IMR-90 (cell line): ENCODE measurements at regions not wholly inside any gene's neighbourhood (a gene's known extent, or its start where the extent isn't known, plus 50 kb on each side); places are given as distances from the start of the nearest gene placed in this dataset.

Experiments
- BHLHE40 ChIP-seq: fragments of 150-350 bp; IDR thresholded peaks from 2 replicates; pipeline ENCODE4 v1.6.1; 2016; ENCODE audit warnings: mild to moderate bottlenecking, low read depth, low read length
- CEBPB ChIP-seq: IDR thresholded peaks from 2 replicates; pipeline ENCODE4 v1.6.1; 2012; ENCODE audit warnings: low read depth, low read length, improper control_type of control experiment
- FOS ChIP-seq: fragments of 150-350 bp; IDR thresholded peaks from 2 replicates; pipeline ENCODE4 v1.6.1; 2016; ENCODE audit warnings: low read depth, low read length
- MAFK ChIP-seq: IDR thresholded peaks from 2 replicates; pipeline ENCODE4 v1.6.1; 2012; ENCODE audit warnings: low read depth, low read length, improper control_type of control experiment
- MAZ ChIP-seq: IDR thresholded peaks from 2 replicates; pipeline ENCODE4 v1.6.1; 2012; ENCODE audit warnings: low read depth, mild to moderate bottlenecking, low read length, improper control_type of control experiment, moderate library complexity, borderline replicate concordance
- POLR2A ChIP-seq: IDR thresholded peaks from 2 replicates; pipeline ENCODE4 v1.6.1; 2012; ENCODE audit warnings: mild to moderate bottlenecking, low read depth, low read length
- RAD21 ChIP-seq: IDR thresholded peaks from 2 replicates; pipeline ENCODE4 v1.6.1; 2012; ENCODE audit warnings: low read length, improper control_type of control experiment
- RFX5 ChIP-seq: IDR thresholded peaks from 2 replicates; pipeline ENCODE4 v1.8.0; 2012; ENCODE audit warnings: low read depth, mild to moderate bottlenecking, low read length, moderate library complexity
- TF ChIP-seq, protein P1 (sequence below): conservative IDR thresholded peaks from 2 replicates; pipeline ENCODE4 v1.5.1; 2012; ENCODE audit warnings: mild to moderate bottlenecking, low read depth, low read length, improper control_type of control experiment

GRCh38 chr13:30367296-30367695 is 55.0 kb upstream of the UBE2L5 start:
- TF ChIP-seq, protein P1, sequence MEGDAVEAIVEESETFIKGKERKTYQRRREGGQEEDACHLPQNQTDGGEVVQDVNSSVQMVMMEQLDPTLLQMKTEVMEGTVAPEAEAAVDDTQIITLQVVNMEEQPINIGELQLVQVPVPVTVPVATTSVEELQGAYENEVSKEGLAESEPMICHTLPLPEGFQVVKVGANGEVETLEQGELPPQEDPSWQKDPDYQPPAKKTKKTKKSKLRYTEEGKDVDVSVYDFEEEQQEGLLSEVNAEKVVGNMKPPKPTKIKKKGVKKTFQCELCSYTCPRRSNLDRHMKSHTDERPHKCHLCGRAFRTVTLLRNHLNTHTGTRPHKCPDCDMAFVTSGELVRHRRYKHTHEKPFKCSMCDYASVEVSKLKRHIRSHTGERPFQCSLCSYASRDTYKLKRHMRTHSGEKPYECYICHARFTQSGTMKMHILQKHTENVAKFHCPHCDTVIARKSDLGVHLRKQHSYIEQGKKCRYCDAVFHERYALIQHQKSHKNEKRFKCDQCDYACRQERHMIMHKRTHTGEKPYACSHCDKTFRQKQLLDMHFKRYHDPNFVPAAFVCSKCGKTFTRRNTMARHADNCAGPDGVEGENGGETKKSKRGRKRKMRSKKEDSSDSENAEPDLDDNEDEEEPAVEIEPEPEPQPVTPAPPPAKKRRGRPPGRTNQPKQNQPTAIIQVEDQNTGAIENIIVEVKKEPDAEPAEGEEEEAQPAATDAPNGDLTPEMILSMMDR, result no peak
- TF ChIP-seq RFX5 (no peak), BHLHE40 (no peak), POLR2A (no peak), RAD21 (no peak), CEBPB (no peak), MAZ (no peak), MAFK (no peak), FOS (no peak)
